ENCODE measurements at regions not wholly inside any gene's neighbourhood (a gene's known extent, or its start where the extent isn't known, plus 50 kb on each side); places are given as distances from the start of the nearest gene placed in this dataset.

- TF ChIP-seq CTCF (IDR thresholded peaks at IDR 0.05; ENCODE audit: low read depth, low read length, missing control alignments): no peak
- Histone ChIP-seq H3K27me3 (replicated peaks) (no peaks in the 10 kb centered on the region), H3K27ac (no peak overlapping the region), H3K36me3 (replicated peaks) (no peaks in the 10 kb centered on the region), H3K4me3 (ENCODE audit: low read depth, low read length) (no peak overlapping the region)
- DNase-seq: no peak
- in situ Hi-C loops (cut with HindIII; ENCODE audit: low pct_ligation_motif_present, low sequenced_read_pairs): no loop called here
Observed at GRCh38 chrX:4735299-4735698, 1021.9 kb upstream of the PRKX start.

GRCh38 chrX:4710618-4711433, 997.4 kb upstream of the PRKX start:
- no peak for TF ChIP-seq CTCF (IDR thresholded peaks at IDR 0.05; ENCODE audit: low read depth, low read length, missing control alignments)
- Histone ChIP-seq H3K36me3 (replicated peaks) (no peaks in the 10 kb centered on the region), H3K27me3 (replicated peaks) (no peaks in the 10 kb centered on the region), H3K27ac (no peak overlapping the region), H3K4me3 (ENCODE audit: low read depth, low read length) (no peak overlapping the region)
- in situ Hi-C loops (cut with HindIII; ENCODE audit: low pct_ligation_motif_present, low sequenced_read_pairs): no loop called here
- no peak for DNase-seq

- no peak overlapping the region for H3K4me3 ChIP-seq (ENCODE audit: low read depth, low read length)
- no peak for TF ChIP-seq CTCF (IDR thresholded peaks at IDR 0.05; ENCODE audit: low read depth, low read length, missing control alignments)
- in situ Hi-C loops (cut with HindIII; ENCODE audit: low pct_ligation_motif_present, low sequenced_read_pairs): no loop called here
Observed at GRCh38 chrX:4708970-4709760, 995.7 kb upstream of the PRKX start.

GRCh38 chrX:4706961-4707360, 993.5 kb upstream of the PRKX start:
- no peak for DNase-seq
- no peak for TF ChIP-seq CTCF (IDR thresholded peaks at IDR 0.05; ENCODE audit: low read depth, low read length, missing control alignments)
- Histone ChIP-seq H3K36me3 (replicated peaks) (no peaks in the 10 kb centered on the region), H3K4me3 (ENCODE audit: low read depth, low read length) (no peak overlapping the region), H3K27ac (no peak overlapping the region), H3K27me3 (replicated peaks) (no peaks in the 10 kb centered on the region)
- in situ Hi-C loops (cut with HindIII; ENCODE audit: low pct_ligation_motif_present, low sequenced_read_pairs): no loop called here

More at GRCh38 chrX:4708970-4709760, 995.7 kb upstream of the PRKX start:
- Histone ChIP-seq H3K27me3 (replicated peaks) (no peaks in the 10 kb centered on the region), H3K36me3 (replicated peaks) (no peaks in the 10 kb centered on the region), H3K27ac (no peak overlapping the region)
- DNase-seq: no peak

- in situ Hi-C loops (cut with HindIII; ENCODE audit: low pct_ligation_motif_present, low sequenced_read_pairs): no loop called here
- TF ChIP-seq CTCF (IDR thresholded peaks at IDR 0.05; ENCODE audit: low read depth, low read length, missing control alignments): no peak
- H3K27me3 ChIP-seq (replicated peaks): no peaks in the 10 kb centered on the region
- no peak overlapping the region for H3K27ac ChIP-seq
- no peak for DNase-seq
- H3K36me3 ChIP-seq (replicated peaks): no peaks in the 10 kb centered on the region
- H3K4me3 ChIP-seq (ENCODE audit: low read depth, low read length): no peak overlapping the region
Observed at GRCh38 chrX:4690521-4690920, 977.1 kb upstream of the PRKX start.

All from brain microvascular endothelial cell (primary cell).